T-helper 9 cell (primary cell): ENCODE measurements at regions not wholly inside any gene's neighbourhood (a gene's known extent, or its start where the extent isn't known, plus 50 kb on each side); places are given as distances from the start of the nearest gene placed in this dataset.
"Not testable (repeated sequence)": the region's sequence is repeated elsewhere in the genome, so short reads cannot be mapped to it uniquely, and the experiment has no call there.

Experiments used
- DNase-seq: peaks from one replicate; pipeline ENCODE4 v3.0.0-alpha.2; 2020

DNA sequence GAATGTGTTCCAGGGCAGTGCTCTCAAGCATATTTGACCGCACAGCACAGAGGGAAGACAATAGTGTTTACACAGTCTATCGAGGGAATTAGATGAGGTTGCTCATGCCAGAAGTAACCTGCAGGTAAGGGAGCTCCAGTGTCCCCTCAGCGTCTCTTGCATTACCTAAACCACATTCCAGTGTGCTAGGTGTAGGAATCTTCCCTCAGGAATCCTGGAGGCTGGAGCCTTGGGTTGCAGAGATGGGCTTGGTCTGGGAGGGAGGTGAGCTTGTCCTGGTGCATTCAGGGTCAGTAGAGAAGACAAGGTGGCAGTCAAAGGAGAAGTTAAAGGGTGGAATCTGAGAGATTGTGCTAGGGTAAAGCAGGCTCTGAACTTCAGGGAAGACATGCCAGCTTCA is 56.3 kb downstream of the SOX14 start:
- DNase-seq: no peak

DNA sequence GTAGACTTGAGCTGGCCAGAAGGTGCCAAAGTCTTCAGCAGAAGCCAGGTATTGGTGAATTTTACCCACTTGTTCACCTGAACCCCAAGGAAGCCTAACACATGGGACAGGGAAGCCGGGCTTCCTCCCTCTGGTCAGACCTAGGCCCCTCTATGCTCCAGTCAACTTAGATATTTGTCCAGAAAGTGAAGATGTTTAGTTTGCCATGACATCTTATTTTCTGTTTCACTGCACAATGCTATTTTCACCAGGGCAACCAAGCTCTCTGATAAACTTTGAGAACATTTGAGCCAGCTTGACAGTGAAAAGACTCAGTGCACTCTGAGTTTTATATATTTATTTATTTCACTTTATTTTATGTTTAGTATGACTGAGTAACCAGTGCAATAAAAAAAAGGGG is 71.0 kb downstream of the SOX14 start:
- DNase-seq: no peak

DNA sequence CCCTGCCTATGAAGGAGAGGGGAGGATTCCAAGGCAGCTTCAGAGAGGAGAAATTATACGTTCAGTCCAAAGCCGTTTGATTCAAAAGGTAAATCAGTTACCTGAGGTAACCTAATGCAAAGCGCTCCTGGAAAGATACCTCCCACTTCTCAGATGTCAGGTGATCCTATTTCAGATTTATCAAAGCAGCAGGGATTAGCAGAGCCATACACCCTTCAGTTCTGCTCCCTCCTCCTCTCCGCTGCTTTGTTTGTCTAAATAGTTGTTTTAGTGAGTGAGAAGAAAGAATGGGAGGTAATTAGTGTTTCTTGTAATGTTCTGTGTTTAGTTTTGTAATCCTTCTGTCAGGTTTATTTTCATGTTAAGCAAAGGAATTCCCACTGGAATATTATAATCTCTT is 81.1 kb downstream of the SOX14 start:
- no peak for DNase-seq

DNA sequence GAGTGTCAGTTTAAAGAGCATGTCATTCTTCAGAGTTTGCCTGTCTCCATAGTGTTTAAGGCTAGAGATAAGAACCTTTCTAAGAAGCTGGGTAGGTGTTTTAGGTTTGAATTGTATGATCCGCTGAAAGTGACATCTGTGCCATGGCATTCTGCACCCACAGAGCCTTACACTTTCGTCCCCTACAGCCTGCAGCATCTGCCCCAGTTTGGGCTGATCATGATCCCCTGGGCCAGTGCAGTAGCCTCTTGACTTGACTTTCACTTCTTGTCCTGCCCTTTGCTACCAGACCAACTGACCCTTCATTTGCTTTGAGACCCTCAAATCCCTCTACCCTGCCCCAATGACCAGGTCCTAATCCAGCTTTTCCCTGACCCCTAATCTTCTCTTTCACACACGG is 81.6 kb downstream of the SOX14 start:
- no peak for DNase-seq

DNA sequence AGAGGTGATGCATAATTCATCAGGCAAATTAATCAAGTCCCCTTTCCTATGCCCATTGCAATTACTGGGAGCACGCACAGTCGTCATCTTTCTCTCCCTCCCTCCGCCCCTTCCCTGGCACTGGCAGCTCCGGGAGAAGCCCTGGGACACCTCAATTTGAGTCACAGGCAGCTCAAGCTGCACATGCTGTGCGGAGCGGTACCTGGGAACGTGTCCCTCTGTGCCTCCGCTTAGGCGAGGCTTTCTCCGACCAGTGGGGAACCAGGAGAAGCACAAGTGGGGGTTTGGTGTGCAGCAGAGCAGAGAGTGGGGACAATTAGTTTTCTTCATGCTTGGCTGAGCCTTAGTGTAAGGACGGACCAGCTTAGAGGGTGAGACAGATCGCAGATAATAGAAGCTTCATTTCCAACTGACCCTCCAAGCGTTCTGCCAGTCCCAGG is 88.3 kb downstream of the SOX14 start:
- no peak for DNase-seq

DNA sequence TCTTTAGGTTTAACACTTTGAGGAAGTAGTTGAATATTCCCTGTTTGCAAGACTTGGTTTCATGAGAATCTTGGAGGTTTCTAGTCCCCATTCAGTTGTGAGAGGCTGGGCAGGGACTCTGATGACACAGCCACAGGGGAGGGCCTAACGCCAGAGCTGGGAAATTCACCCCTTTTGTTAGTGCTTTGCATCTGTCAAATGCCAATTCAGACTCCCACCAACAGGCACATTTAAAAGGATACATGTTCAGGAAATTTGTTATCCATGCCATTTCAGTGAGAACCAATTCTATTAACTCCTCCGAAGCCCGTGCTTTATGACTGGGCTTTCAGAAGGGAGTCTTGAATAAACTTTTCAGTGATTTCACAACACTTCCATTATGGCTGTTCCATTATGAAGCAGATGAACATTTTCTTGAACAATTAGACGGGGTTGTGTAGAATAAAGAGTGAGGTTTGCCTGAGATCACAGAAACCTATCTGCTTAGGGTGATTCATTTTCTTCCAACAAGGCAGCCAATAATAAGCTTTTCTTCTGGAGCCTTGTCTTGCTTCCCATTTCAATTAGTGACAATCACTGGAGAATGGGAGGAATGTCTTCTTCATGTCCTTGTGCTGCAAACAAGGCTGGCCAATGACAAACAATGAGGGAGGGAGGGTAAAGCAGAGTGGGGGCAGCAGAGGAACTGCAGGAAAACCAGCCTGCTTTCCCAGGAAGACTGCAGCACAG is 90.6 kb downstream of the SOX14 start:
- DNase-seq: no peak

DNA sequence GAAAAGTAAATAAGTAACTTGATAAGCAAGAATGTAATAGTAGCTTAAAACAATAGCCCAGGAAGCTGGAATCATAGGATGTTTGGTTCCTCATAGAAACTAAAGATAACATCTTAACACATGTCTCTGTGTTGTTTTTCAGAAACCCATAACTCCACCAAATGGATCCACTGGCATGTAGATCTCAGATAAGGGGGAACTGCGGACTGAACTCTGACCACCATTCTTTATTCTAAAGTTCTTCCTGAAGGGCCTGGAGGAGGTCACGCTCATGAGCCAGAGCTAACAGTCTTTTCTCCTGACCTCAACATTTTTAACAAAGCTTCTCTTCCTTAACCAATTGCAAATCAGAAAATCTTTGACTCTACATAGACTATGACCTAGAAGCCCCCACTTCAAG is 101.9 kb downstream of the SOX14 start:
- no peak for DNase-seq

DNA sequence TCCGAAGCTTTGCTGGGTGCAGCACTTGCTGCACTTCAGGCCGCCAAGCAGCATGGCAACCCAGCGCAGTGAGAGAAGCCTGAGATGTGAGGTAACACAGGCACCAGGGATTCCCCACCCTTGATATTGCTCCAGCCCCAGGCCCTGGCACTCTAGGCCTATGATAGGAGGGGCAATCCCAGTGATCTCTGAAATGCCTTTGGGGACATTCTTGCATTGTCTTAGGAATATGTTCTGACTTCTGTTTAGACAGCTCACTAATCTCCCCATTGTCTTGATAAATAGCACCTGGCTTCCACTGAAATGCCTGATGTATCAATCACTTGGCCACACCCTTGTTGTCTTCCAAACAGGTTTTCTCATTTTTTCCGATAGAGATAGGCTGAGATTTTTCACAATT is 102.8 kb downstream of the SOX14 start:
- DNase-seq: no peak

DNA sequence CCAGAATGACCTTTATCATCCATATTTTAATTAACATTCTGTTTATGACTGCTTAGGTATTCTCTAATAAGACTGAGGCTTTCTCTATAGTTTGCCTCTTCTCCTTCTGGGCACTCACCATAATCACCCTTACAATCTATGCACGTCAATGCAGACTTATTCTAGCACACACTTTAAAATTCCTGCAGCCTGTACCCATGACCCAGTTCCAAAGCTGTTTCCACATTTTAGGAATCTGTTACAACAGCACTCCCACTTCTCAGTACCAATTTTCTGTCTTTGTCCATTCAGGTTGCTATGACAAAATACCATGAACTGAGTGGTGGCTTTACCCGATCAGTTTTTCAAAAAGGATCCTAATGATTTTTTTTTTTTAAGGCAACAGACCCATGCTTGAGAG is 103.5 kb downstream of the SOX14 start:
- DNase-seq: no peak

DNA sequence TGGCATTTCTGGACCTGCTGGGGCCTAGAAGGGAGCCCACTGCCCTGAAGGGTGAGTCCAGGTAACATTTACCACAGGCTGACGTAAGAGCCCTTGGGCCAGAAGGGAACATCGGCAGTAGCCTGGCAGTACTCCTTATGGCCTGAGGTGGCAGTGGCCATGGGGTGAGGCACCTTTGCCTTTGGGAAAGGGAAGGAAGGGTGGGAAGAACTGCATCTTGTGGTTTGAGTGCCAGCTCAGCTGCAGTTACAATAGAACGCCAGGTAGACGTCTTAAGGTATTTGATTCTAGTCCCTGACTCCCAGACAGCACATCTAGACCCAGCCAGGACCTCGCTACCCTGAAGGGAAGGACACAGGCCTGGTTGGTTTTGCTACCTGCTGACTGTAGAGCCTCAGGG is 104.9 kb downstream of the SOX14 start:
- DNase-seq: no peak

DNA sequence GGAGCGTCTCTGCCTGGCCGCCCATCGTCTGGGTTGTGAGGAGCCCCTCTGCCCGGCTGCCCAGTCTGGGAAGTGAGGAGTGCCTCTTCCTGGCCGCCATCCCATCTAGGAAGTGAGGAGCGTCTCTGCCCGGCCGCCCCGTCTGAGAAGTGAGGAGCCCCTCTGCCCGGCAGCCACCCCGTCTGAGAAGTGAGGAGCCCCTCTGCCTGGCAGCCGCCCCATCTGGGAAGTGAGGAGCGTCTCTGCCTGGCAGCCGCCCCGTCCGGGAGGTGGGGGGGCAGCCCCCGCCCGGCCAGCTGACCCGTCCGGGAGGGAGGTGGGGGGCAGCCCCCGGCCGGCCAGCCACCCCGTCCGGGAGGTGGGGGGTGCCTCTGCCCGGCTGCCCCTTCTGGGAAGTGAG is 108.5 kb downstream of the SOX14 start:
- not testable (repeated sequence) for DNase-seq

DNA sequence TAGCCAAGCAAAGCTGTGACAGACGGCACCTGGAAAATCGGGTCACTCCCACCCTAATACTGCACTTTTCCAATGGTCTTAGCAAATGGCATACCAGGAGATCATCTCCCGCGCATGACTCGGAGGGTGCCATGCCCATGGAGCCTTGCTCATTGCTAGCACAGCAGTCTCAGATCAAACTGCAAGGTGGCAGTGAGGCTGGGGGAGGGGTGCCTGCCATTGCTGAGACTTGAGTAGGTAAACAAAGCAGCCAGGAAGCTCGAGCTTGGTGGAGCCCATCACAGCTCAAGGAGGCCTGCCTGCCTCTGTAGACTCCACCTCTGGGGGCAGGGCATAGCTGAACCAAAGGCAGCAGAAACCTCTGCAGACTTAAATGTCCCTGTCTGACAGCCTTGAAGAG is 113.1 kb upstream of the CLDN18 start:
- DNase-seq: not testable (repeated sequence)

DNA sequence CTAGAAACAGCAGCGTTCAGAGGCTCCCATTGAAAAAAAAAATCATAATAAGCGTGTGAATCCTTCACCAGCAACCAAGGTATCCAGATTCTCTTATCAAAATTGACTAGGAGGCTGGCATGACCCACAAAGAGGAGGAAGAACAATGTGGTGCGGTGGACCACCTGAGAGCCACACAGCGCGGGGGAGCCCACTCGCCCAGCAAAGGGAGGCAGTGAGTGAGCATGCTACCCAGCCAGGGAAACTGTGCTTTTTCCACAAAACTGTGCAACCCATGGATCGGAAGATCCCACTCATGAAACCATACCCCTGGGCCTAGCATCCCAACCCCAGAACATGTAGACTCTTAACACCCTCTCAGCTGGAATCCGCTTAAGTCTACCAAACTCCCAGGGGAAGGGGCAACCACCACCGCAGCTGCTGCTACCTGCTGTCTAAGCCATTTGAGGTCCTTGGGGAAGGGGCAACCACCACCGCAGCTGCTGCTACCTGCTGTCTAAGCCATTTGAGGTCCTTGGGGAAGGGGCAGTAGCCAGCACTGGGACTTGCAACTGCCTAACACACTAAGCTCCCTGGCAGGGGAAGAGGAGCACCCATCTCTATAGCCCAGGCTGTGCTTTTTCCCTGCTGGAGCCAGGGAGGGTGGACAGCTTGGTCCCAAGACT is 102.8 kb upstream of the CLDN18 start:
- no peak for DNase-seq

DNA sequence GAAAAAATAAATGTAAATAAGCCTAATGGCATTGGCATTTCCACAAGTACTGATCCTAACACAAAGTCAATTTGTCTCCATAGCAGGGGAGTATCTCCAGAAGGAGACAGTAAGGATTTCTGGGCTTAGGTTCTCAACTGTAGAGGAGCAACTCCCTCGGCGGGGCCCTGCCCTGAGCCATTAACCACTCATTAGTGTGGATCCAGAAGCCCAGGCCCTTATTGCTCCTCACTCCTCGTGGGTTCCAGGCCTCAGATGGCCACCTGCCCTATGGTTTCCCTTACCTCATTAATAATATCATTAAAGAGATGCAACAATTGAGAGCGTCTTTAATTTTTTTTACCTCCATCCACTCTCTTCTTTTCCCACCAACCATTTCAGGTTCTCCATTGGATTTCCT is 85.3 kb upstream of the CLDN18 start:
- DNase-seq: no peak

DNA sequence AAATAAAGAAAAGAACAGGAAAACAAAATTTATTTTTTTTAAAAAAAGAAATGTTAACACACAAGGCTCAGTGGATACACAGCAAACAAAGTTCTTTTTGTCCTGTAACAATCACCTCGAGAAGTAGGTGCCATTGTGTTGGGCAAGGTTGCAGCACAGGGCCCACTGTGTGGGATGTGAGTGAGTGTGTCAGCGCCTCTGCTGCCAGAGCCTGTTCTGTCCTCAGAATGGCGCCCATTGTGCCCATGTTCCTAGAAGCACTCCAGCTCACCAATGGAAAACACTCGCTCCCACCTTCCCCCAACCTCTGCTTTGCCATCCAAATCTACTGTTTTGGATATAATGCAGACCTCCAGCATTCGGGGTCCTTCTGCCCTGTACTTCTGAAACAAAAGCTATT is 84.9 kb upstream of the CLDN18 start:
- DNase-seq: no peak

DNA sequence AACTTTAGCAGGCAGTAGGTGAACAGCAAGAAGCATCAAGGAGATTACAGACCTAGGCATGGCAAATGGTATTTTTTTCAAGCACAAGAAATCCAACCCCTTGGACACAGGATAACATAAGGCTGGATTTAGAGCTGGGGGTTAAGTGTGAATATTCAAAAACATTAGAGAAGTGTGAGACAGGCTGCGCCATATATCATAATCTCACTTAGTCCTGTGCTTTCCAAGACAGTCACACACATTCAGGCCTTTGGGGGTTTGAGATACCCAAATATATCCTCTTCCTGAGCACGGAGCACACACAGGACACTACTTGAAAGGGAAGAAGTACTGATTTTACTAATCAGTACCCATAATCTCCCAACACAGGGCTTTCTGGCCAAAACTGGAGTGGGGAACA is 83.0 kb upstream of the CLDN18 start:
- DNase-seq: no peak

DNA sequence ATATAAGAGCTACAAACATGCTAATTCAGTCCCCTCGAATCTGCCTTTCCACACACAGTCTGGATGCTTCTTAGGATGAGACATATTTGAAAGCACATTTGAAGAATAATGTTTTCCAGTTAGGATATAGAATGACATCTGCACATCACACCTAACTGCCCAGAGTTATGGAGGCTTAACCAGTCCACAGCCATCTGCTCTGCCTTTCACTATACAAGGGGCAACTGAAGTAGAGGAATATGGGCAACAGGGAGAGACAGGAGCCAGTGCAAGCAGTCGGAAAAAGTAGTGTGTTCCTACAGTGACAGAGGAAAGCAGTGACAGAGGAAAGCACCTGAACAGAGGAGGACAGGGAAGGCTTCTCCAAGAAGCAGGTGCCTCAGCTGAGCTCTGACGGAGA is 79.0 kb upstream of the CLDN18 start:
- DNase-seq: no peak

DNA sequence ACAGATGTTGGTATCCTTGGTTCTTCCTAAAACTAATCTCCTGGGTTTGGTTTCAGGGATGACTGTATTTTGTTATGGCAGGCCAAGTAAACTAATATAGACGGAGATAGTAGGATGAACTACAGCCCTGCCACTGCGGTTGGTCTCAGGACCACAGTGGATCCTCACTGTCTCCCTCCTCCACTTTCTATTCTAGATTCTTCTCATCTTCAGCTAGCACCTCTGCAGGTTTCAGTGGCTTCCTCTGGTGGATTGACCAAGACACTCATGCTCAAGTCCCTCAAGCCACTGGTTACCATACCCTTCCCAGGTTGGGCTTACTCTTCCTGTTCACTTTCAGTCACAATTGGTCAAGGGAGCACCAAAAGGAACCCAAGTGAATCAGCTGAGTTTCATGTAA is 71.1 kb upstream of the CLDN18 start:
- DNase-seq: no peak

DNA sequence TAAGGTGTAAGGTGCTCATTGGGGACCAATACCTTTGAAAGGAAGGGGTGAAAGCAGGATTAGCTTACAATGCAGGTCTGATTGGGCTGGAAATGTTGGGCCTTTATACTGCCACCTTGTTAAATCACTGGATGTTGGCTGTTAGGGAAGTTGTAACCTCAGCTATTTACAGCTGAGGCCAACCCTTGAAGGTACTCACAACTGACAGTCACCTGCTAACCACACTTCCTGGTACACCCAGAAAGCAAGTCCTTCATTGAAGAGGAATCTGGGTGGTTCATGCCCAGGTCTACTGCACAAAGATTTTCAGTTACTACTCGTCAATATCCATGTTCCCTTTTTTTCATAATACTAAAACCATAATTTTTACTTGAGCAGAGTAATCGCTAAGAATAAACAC is 65.4 kb upstream of the CLDN18 start:
- no peak for DNase-seq

DNA sequence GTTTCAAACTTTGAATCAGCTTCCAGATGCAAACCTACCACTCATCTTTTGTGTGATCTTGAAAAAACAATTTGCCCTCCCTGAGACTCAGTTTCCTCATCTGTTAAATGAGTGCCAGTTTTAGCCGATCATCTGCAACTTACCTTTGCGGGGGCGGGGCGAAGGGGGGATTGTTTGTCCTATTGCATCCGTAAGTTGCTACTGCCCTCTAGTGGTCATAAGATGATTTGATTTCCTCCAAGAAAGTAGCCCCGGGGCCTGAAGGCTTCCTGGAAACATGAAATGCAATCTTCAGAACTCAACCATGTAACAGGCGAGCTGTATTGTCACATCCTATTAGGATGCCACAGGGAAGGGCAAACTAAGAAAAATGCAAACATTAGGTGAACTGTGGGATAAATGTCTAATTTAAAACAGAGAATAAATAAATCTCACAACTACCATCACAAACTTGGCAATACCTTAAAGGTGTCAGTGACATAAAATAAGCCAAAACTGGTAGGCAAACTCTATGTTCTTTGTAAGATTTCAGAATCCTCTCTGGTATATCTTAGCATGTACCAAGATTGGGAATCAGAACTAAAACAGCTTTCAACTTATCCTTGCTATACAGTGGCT is 63.5 kb upstream of the CLDN18 start:
- DNase-seq: peak; percentile 4

DNA sequence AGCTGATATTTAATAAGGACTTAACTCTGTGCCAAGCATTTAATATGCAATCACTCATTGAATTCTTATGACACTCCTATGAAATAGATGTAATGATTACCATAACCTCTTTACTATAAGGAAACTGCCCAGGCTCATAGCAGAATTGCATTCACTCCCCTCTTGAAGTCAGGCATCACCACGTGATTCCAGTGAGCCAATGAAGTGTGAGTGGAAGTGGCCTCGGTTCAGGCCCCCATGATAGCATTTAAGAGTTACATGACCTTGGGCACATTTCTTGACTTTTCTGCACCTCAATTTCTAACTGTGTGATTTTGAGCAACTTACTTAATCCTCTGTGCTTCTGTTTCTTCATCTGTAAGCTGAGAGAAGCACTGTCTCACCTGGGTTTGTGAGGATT is 62.8 kb upstream of the CLDN18 start:
- no peak for DNase-seq

DNA sequence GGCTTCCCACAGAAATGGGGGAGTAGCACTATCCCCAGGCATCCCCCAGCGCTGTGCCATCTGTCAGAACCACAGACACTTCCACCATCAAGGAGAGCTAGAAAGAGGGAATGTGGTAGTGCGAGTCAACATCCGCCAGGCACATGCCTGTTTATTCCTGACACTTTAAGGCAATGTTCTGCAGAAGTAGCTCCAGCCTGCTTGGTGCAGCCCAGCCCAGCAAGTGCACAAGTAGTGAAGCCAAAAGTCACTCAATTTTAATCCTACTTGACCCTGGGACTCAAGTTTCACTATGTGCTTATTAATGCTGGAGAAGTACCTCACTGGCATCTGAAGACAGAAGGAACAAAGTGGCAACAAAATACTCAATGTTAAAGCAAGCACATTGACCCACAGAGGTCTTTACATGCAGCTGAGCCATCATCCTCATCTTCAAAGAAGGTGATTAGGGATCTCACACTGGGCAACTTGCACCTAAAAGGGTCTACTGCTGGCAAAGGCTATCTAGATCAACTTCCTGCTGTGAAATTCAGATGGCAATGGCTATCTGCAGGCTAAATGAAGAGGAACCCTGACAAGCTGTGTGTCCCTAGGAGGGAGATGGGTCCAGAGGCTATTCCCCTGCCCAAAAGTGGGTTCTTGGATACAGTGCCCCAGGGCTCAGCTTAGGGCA is 61.4 kb upstream of the CLDN18 start:
- no peak for DNase-seq

DNA sequence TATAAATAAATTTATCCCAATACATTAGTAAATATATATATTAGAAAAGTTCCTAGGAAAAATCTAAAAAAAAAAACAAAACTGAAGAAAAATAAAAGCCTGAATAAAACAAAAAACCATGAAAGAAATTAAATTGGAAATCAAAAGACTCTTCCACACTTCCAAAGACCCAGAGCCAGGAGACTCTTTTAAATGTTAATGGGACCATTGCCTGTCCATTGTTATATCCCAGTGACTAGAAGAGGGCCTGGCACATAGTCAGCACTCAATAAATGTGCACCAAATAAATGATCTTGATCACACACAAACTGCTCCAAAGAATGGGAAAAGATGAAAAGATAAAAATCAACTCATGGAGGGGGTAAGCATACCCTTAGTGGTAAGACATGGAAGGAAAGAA is 51.3 kb upstream of the CLDN18 start:
- no peak for DNase-seq
